D341Med (cell line): ENCODE measurements at regions not wholly inside any gene's neighbourhood (a gene's known extent, or its start where the extent isn't known, plus 50 kb on each side); places are given as distances from the start of the nearest gene placed in this dataset.

Experiments used
- DNase-seq: peaks from one replicate; pipeline ENCODE4 v3.0.0; 2012; ENCODE audit warnings: low spot score

- DNase-seq: no peak
These were observed 360.3 kb upstream of the MYT1L start for GRCh38 chr2:2691419-2691818.

GRCh38 chr2:2690985-2691384 lies 359.9 kb upstream of the MYT1L start:
- DNase-seq: no peak

GRCh38 chr2:2689306-2689705 lies 358.2 kb upstream of the MYT1L start:
- no peak for DNase-seq

DNA sequence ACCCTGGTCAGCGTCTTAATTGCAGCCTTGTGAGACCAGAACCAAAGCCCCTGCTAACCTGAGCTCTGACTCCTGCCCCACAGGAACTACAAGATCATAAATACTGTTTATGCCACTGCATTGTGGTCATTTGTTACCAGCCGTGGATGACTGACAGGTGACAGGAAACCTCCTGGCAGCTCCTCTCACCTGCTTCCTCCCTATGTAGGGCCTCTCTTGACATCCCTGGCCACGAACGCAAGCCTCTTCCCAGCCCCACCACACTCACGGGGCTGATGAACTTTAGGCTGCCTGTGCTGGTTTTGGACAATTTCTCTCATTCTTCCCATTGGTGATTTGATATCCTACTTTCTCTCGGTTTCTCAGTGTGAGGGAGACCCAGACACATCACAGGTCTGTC lies 357.2 kb upstream of the MYT1L start:
- no peak for DNase-seq

GRCh38 chr2:2687745-2688144 lies 356.7 kb upstream of the MYT1L start:
- DNase-seq: no peak

- DNase-seq: no peak
These were observed 355.1 kb upstream of the MYT1L start for GRCh38 chr2:2686222-2686621.

- no peak for DNase-seq
These were observed 352.6 kb upstream of the MYT1L start for GRCh38 chr2:2683606-2684224.

DNA sequence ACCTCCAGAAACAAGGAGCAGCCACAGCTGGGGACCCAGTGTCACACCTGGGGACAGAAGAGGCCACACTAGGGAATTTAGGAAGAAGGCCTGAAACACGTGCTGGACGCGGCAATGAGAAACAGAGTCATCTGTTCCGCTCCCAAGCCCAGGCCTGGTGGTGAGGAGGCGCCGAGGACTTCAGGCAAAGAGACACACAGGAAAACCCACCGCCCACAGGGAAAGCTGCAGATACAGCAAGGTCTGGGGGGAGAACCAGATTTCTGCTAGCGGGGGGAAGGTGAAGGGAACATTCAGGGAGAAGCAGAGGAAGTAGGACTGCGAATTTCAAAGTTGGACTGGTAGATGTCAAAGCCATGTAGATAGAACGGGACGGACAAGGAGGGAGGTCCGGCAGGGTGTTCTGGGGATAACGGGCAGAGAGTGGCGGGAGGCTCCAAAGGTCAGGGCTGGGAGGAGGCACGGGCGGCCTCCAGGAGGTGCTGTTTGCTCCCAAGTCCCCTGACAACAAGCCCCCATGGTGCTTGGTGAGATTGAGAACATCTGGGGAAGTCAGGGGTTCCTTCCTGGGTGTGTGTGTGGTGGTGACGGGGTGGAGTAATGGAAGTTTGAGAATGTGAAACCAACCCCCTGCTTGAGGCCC lies 351.7 kb upstream of the MYT1L start:
- DNase-seq: no peak

- DNase-seq: no peak
These were observed 350.7 kb upstream of the MYT1L start for GRCh38 chr2:2681711-2682251.

DNA sequence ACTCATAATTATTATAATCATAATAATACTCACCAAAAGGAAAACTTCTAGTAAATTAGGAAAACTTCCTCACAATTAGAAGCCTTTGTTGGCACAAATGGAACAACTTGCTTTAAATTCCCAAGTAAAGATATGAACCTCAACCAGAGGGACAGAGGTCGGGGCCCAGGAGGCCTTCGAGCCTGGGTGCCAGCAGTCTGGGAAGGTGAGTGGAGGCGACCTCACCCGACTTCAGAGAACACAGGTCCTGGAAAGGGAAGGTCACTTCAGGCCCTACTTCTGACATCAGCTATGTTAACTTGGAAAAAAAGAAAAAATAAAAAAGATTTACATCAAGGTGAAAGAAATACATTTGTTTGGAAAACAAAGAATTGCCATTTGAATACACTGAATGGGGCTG lies 350.0 kb upstream of the MYT1L start:
- no peak for DNase-seq

DNA sequence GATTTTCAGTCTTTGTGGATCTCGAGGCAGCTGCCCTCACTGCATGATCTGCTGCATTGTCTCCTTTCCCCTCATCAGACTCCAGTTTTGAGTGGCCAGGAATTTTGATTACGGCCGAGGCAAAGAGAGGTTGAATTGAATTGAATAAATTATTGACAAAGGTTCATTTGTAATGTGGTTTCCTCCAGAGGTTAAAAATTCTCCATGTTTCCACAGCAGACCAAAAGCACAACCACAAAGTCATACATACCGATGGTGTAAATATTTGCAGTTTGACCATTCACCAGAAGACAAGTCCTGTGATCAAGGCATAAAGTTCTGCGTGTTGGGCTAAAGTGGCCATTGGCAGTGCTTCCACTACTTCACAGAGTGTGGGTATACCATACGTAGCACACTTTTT lies 343.8 kb upstream of the MYT1L start:
- DNase-seq: no peak

- no peak for DNase-seq
These were observed 342.3 kb upstream of the MYT1L start for GRCh38 chr2:2673406-2673805.

DNA sequence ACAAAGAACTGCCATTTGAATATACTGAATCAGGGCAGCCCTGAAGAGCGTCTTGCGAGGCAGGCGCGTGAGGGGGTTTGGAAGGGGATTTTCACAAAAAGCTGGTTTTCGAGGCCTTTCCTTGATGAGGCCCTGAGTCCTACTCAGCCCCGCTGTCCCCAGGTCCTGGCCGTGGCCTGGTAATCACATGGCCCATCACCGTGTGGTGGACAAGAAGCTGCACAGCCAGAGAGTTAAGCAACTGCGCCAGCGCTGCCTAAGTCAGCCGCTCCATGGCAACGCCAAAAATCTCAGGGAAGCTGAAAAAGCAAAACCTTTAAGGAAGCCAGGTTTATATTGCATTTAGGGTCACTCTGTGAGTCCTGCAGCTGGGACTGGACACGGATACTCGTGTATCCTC lies 341.2 kb upstream of the MYT1L start:
- no peak for DNase-seq

DNA sequence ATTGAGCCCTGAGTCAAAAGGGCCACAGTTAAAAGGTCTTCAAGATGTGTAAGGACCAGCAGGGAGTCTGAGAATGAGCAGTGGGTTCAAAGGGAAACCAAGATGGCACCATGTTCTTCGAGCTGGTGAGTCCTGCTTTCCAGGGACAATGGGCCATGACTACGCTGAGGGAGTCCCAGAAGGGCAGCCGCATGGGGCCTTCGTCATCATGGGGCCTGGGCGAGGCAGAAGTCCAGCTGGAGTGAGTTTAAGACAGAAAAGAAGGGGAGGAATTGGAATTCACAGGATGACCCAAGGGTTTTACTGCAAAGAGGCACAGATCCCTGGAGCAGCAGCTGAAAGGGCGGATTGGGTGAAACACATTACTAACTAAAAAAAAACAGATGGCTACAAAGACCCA lies 340.8 kb upstream of the MYT1L start:
- no peak for DNase-seq

GRCh38 chr2:2669316-2669715 lies 338.2 kb upstream of the MYT1L start:
- DNase-seq: no peak

GRCh38 chr2:2668681-2669265 lies 337.7 kb upstream of the MYT1L start:
- DNase-seq: no peak

GRCh38 chr2:2667690-2668089 lies 336.6 kb upstream of the MYT1L start:
- no peak for DNase-seq

DNA sequence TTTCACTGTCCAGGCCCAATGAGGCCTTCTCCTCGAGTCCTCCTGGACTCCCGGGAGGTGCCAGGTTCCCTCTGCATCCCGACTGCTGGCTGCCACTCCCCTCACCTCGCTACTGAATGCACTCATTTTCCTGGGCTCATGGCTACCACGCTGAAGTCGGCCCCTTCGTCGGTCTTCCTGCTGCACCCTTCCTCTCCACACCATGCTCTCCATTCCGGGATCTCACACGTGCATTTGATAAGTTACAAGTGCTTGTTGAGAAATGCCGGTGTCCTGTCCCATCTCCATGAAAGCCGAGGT lies 334.7 kb upstream of the MYT1L start:
- peak; percentile 6 for DNase-seq

GRCh38 chr2:2664989-2665833 lies 334.1 kb upstream of the MYT1L start:
- DNase-seq: peak; percentile 14

DNA sequence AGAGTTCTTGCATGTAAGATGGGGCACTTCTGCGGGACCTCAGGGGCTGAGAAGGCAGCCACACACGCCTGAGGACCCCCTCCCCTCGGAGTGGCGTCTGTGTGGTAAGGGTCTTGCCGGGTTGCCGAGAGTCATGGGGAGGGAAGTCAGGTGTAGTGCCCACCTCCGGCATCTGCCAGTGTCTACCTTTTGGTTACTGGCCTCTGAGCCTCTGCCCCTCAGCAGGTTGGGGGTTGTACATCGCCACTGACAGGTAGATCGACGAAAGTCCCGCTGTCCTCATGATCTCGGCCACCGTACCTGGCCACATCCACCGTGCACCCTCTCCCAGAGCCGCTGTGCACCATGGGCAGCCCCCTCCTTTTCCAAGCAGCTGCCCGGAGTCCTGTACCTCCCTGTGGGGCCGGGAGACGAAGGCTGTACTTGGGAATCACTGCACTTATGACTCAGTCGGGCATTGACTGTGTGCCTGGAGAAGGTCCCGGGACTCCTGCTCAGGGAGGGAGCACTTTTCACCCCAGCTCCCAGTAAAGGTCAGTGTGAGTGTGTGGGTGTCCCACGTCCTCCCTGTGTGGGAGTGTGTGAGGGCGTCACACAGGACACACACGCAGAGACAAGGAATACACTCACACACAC lies 332.4 kb upstream of the MYT1L start:
- peak; percentile 8 for DNase-seq

DNA sequence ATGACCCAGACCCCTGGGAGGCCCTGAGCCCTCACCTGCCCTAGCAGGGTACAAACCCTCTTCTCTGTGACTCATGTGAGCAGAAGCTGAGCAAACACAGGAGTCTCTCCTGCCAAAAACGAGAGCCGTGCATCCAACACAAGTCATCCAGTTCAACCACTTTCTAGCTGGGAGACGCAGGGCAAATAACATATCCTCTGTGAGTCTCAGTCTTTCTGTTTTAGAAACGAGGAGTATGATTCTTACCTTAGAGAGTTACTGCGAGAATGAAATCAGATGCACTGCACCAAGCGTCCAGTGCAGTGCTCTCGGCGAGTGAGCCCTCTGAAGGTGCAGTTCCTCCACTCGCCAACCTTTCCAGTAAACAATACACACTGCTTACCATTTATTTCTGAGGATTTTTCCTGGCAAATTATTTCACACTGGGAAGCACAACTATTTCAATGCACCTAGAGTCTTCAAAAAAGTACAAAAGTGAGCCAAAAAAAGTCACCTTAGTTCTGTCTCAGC lies 331.8 kb upstream of the MYT1L start:
- no peak for DNase-seq
